Neural progenitor cell (in vitro differentiated cells): ENCODE measurements at regions not wholly inside any gene's neighbourhood (a gene's known extent, or its start where the extent isn't known, plus 50 kb on each side); places are given as distances from the start of the nearest gene placed in this dataset.

ENCODE experiments used
- EZH2 ChIP-seq: fragments of 200-600 bp; sonication (generic); IDR thresholded peaks from 2 replicates; pipeline ENCODE4 v1.6.1; 2017; ENCODE audit warnings: antibody characterized with exemption, mild to moderate bottlenecking, moderate library complexity
- TF ChIP-seq, protein P1 (sequence below): fragments of 200-600 bp; sonication (generic); IDR thresholded peaks from 2 replicates; pipeline ENCODE4 v1.5.1; 2017; ENCODE audit warnings: antibody characterized with exemption, mild to moderate bottlenecking

DNA sequence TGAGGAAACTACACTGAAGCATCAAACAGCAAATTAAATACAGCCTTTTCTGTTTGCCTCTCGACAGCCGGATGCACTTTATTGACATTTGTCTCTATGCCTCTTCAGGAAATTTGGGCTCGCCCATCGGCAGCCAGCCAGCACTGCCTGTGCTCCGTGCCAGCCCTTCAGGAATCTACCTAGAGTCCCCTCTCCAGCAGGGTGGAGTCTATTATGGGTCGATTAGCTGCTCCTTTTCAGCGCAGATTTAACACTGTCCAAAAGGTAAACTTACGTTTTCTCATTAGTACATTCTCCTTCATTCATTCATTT, 91.5 kb downstream of the MYCN start:
- TF ChIP-seq, protein P1, sequence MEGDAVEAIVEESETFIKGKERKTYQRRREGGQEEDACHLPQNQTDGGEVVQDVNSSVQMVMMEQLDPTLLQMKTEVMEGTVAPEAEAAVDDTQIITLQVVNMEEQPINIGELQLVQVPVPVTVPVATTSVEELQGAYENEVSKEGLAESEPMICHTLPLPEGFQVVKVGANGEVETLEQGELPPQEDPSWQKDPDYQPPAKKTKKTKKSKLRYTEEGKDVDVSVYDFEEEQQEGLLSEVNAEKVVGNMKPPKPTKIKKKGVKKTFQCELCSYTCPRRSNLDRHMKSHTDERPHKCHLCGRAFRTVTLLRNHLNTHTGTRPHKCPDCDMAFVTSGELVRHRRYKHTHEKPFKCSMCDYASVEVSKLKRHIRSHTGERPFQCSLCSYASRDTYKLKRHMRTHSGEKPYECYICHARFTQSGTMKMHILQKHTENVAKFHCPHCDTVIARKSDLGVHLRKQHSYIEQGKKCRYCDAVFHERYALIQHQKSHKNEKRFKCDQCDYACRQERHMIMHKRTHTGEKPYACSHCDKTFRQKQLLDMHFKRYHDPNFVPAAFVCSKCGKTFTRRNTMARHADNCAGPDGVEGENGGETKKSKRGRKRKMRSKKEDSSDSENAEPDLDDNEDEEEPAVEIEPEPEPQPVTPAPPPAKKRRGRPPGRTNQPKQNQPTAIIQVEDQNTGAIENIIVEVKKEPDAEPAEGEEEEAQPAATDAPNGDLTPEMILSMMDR = no peak
- TF ChIP-seq EZH2 = no peak
